ENCODE measurements at regions not wholly inside any gene's neighbourhood (a gene's known extent, or its start where the extent isn't known, plus 50 kb on each side); places are given as distances from the start of the nearest gene placed in this dataset.

- TF ChIP-seq MXD4 (CRISPR knock-in tag; IDR thresholded peaks at IDR 0.05; ENCODE audit: borderline replicate concordance) (no peak), NR1H2 (CRISPR knock-in tag; IDR thresholded peaks at IDR 0.05) (no peak), ESRRA (CRISPR knock-in tag; IDR thresholded peaks at IDR 0.05; ENCODE audit: borderline replicate concordance) (no peak), TCF7 (CRISPR knock-in tag; IDR thresholded peaks at IDR 0.05; ENCODE audit: low read depth) (no peak), ATF2 (CRISPR knock-in tag; IDR thresholded peaks at IDR 0.05; ENCODE audit: borderline replicate concordance, low read depth) (no peak), ZNF263 (CRISPR knock-in tag; IDR thresholded peaks at IDR 0.05; ENCODE audit: low read depth) (no peak), ATF1 (CRISPR knock-in tag; IDR thresholded peaks at IDR 0.05) (no peak), IRF2 (CRISPR knock-in tag; IDR thresholded peaks at IDR 0.05; ENCODE audit: borderline replicate concordance, low read depth) (no peak)
- TF ChIP-seq, protein P1, sequence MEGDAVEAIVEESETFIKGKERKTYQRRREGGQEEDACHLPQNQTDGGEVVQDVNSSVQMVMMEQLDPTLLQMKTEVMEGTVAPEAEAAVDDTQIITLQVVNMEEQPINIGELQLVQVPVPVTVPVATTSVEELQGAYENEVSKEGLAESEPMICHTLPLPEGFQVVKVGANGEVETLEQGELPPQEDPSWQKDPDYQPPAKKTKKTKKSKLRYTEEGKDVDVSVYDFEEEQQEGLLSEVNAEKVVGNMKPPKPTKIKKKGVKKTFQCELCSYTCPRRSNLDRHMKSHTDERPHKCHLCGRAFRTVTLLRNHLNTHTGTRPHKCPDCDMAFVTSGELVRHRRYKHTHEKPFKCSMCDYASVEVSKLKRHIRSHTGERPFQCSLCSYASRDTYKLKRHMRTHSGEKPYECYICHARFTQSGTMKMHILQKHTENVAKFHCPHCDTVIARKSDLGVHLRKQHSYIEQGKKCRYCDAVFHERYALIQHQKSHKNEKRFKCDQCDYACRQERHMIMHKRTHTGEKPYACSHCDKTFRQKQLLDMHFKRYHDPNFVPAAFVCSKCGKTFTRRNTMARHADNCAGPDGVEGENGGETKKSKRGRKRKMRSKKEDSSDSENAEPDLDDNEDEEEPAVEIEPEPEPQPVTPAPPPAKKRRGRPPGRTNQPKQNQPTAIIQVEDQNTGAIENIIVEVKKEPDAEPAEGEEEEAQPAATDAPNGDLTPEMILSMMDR (IDR thresholded peaks at IDR 0.05) = no peak
- TF ChIP-seq, protein P2, sequence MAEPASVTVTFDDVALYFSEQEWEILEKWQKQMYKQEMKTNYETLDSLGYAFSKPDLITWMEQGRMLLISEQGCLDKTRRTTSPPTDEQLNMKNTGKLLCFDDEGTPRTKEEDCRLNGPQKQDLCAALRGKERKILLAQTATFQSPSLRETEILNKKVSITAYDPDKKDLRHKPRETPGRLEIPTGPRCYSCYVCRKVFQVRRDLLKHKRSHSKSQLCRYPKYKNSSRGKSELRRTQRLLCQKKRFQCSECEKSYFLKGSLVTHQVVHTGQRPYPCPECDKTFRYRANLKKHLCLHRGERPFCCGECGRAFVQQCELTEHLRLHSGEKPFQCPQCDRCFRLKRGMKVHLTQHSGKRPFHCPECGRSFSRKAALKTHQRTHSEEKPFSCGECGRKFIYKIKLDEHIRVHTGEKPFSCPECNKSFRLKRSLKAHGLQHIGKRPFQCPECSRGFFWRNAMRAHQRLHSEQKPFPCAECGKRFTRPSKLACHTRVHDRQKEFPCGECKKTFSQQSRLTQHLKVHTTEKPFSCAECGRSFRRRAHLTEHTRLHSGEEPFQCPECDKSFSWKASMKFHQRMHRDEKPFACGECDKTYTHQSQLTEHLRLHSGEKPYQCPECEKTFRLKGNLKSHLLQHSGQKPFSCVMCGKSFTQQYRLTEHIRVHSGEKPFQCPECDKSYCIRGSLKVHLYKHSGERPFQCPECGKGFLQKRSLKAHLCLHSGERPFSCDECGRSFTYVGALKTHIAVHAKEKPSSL (CRISPR knock-in tag; conservative IDR thresholded peaks at IDR 0.05) = no peak
Observed at GRCh38 chr20:43787937-43788336, 61.1 kb upstream of the GTSF1L start.
